LNCaP clone FGC (cell line): ENCODE measurements at regions not wholly inside any gene's neighbourhood (a gene's known extent, or its start where the extent isn't known, plus 50 kb on each side); places are given as distances from the start of the nearest gene placed in this dataset.
"Not testable (repeated sequence)": the region's sequence is repeated elsewhere in the genome, so short reads cannot be mapped to it uniquely, and the experiment has no call there.

ENCODE experiments used
- DNase-seq: peaks from one replicate; pipeline ENCODE4 v3.0.0-alpha.2; 2011; ENCODE audit warnings: low read depth
- H3K4me3 ChIP-seq: 2 replicates; pipeline ENCODE4 v1.5.1; 2011; ENCODE audit warnings: mild to moderate bottlenecking, low read depth, low read length, control low read depth
- CTCF ChIP-seq: IDR thresholded peaks from 2 replicates; pipeline ENCODE4 v1.5.1; 2012; ENCODE audit warnings: mild to moderate bottlenecking; ENCODE audit not compliant: control insufficient read depth, insufficient read depth; ENCODE audit errors: extremely low read depth

- no peak for TF ChIP-seq CTCF
- peak; percentile 94 for DNase-seq
- no peak overlapping the region for H3K4me3 ChIP-seq
These were observed 129.8 kb downstream of the CD164 start for GRCh38 chr6:109252261-109253041.

GRCh38 chr6:109251839-109252238, 130.4 kb downstream of the CD164 start:
- no peak for DNase-seq
- no peak for TF ChIP-seq CTCF
- H3K4me3 ChIP-seq: no peak overlapping the region

GRCh38 chr6:109250544-109251156, 131.6 kb downstream of the CD164 start:
- DNase-seq, H3K4me3 ChIP-seq: not testable (repeated sequence)

GRCh38 chr6:109243863-109244825, 138.1 kb downstream of the CD164 start:
- no peak overlapping the region for H3K4me3 ChIP-seq
- DNase-seq: no peak
- no peak for TF ChIP-seq CTCF

GRCh38 chr6:109242925-109243324, 139.3 kb downstream of the CD164 start:
- TF ChIP-seq CTCF: no peak
- no peak overlapping the region for H3K4me3 ChIP-seq
- DNase-seq: no peak

GRCh38 chr6:109242029-109242428, 140.2 kb downstream of the CD164 start:
- no peak for DNase-seq
- no peak for TF ChIP-seq CTCF
- H3K4me3 ChIP-seq: no peak overlapping the region

- no peak for DNase-seq
- no peak overlapping the region for H3K4me3 ChIP-seq
- no peak for TF ChIP-seq CTCF
These were observed 141.1 kb downstream of the CD164 start for GRCh38 chr6:109241199-109241598.
